ENCODE measurements at regions not wholly inside any gene's neighbourhood (a gene's known extent, or its start where the extent isn't known, plus 50 kb on each side); places are given as distances from the start of the nearest gene placed in this dataset.
"Not testable (repeated sequence)": the region's sequence is repeated elsewhere in the genome, so short reads cannot be mapped to it uniquely, and the experiment has no call there.

DNA sequence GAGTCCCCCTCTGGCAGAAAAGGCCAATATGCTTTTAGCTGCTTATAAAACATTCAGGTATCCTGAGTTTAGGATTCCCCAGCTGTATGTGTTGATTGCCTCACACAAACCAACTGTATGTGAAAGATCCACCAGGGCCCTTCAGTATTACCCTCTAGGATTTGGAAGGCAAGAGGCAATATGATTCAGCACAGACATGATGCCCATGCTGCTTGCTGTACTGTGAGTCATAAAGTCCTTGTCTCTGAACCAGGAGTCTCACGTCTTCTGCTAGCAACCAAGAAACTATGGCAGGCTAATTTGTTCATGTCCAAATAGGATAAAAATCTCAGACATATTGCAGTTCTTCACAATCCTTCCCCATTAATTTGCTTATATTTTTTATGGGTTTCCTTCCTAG, 789.2 kb upstream of the SLC35B3 start (continued):
- TF ChIP-seq RAD51 (IDR thresholded peaks at IDR 0.05; ENCODE audit: borderline replicate concordance) (no peak), MEIS1 (CRISPR knock-in tag; IDR thresholded peaks at IDR 0.05; ENCODE audit: borderline replicate concordance) (no peak), NFE2L1 (CRISPR knock-in tag; IDR thresholded peaks at IDR 0.05; ENCODE audit: borderline replicate concordance) (no peak), MZF1 (CRISPR knock-in tag; IDR thresholded peaks at IDR 0.05; ENCODE audit: borderline replicate concordance) (no peak)

DNA sequence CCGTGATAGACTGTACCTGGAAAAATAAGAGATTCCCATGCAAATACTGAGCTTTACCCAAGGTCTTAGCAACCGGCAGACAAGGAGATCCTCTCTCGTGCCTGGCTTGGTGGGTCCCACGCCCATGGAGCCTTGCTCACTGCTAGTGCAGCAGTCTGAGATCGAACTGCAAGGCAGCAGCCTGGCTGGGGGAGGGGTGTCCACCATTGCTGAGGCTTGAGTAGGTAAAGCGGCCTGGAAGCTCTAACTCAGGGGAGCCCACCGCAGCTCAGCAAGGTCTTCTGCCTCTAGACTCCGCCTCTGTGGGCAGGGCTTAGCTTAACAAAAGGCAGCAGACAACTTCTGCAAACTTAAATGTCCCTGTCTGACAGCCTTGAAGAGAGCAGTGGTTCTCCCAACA, 778.4 kb upstream of the SLC35B3 start:
- BruUV-seq (replicated peaks); FAIRE-seq; H3K9ac ChIP-seq (ENCODE audit: insufficient read depth, low read depth, low read length); POLR2A ChIA-PET; H3K4me3 ChIP-seq (replicated peaks in 1 of 3; ENCODE audit: insufficient read depth in 1 of 3, low read depth in 2 of 3, low read length in 3 of 3); ATAC-seq; DNase-seq (ENCODE audit: low spot score); H3K27me3 ChIP-seq (ENCODE audit: control insufficient read depth in 1 of 2, insufficient read depth in 2 of 2, low read length in 2 of 2); H3K4me1 ChIP-seq (ENCODE audit: insufficient read depth, low read length); H2AFZ ChIP-seq (ENCODE audit: low read length); H3K4me2 ChIP-seq (ENCODE audit: low read depth, low read length); H3K36me3 ChIP-seq (replicated peaks in 1 of 2; ENCODE audit: control insufficient read depth in 1 of 2, insufficient read depth in 2 of 2, low read length in 2 of 2); in situ Hi-C loops (cut with HindIII; ENCODE audit: extremely low pct_ligation_motif_present, low pct_unique_long_range_greater_than_20kb); H3K27ac ChIP-seq (ENCODE audit: extremely low read length, insufficient read depth, low read length); CTCF ChIA-PET (ENCODE audit: low intra/inter-chr PET ratio, low total read pairs); H4K20me1 ChIP-seq (ENCODE audit: insufficient read depth, low read length); H3K79me2 ChIP-seq (ENCODE audit: insufficient read depth, low read length); intact Hi-C loops (cut with micrococcal nuclease; ENCODE audit: unreplicated experiment): not testable (repeated sequence)
- 0% methylated on average over 5 of the region's 8 CpGs for WGBS (ENCODE audit: low lambda C conversion rate)
- H3K9me3 ChIP-seq (ENCODE audit: low read length) = peaks cover 39% of the 10 kb centered on the region

DNA sequence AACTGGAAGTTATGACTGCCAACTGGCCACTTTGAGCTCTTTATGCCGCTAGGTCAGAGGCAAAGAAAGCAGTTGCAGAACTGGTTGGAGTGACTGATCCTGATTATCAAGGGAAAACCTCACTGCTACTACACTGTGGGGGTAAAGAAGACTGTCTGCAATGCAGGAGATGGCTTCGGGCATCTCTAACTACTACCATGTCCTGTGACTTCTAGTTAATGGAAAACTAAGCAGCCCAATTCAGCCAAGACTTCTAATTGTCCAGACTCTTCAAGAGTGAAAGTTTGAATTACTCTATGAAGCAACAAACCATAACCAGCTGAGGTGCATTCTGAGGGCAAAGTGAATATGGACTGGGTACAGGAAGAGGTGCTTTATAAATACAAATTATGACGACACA, 773.6 kb upstream of the SLC35B3 start:
- Histone ChIP-seq H2AFZ (ENCODE audit: low read length) (no peak overlapping the region), H3K27ac (ENCODE audit: extremely low read length, insufficient read depth, low read length) (no peak overlapping the region), H3K27me3 (ENCODE audit: control insufficient read depth in 1 of 2, insufficient read depth in 2 of 2, low read length in 2 of 2) (no peaks in the 10 kb centered on the region), H3K36me3 (replicated peaks in 1 of 2; ENCODE audit: control insufficient read depth in 1 of 2, insufficient read depth in 2 of 2, low read length in 2 of 2) (no peaks in the 10 kb centered on the region), H3K9me3 (ENCODE audit: low read length) (peaks cover 70% of the 10 kb centered on the region), H4K20me1 (ENCODE audit: insufficient read depth, low read length) (no peaks in the 10 kb centered on the region), H3K4me1 (ENCODE audit: insufficient read depth, low read length) (no peaks in the 10 kb centered on the region), H3K79me2 (ENCODE audit: insufficient read depth, low read length) (no peaks in the 10 kb centered on the region), H3K4me2 (ENCODE audit: low read depth, low read length) (no peak overlapping the region), H3K4me3 (replicated peaks in 1 of 3; ENCODE audit: insufficient read depth in 1 of 3, low read depth in 2 of 3, low read length in 3 of 3) (no peak overlapping the region), H3K9ac (ENCODE audit: insufficient read depth, low read depth, low read length) (no peak overlapping the region)
- FAIRE-seq (no peak), ATAC-seq (no peak), DNase-seq (ENCODE audit: low spot score) (no peak)
- in situ Hi-C loops (cut with HindIII; ENCODE audit: extremely low pct_ligation_motif_present, low pct_unique_long_range_greater_than_20kb) (no loop called here), intact Hi-C loops (cut with micrococcal nuclease; ENCODE audit: unreplicated experiment) (no loop called here)
- no TSS peak for BruUV-seq (replicated peaks)
- 10% methylated on average over 3 of the region's 3 CpGs for WGBS (ENCODE audit: low lambda C conversion rate)
- no peak for TF ChIP-seq E2F1 (CRISPR knock-in tag; IDR thresholded peaks at IDR 0.05)
- no peak for TF ChIP-seq ZNF280D (CRISPR knock-in tag; IDR thresholded peaks at IDR 0.05)
- TF ChIP-seq CCAR2 (optimal IDR thresholded peaks at IDR 0.05; ENCODE audit: low read depth, low read length) = no peak
- TF ChIP-seq KLF13 (CRISPR knock-in tag; IDR thresholded peaks at IDR 0.05) = no peak
- no peak for TF ChIP-seq ZNF597 (CRISPR knock-in tag; IDR thresholded peaks at IDR 0.05)
- TF ChIP-seq ZNF367 (CRISPR knock-in tag; IDR thresholded peaks at IDR 0.05; ENCODE audit: borderline replicate concordance) = no peak
- no peak for TF ChIP-seq RBAK (CRISPR knock-in tag; IDR thresholded peaks at IDR 0.05)
- no peak for TF ChIP-seq ELF1 (CRISPR knock-in tag; IDR thresholded peaks at IDR 0.05)
- ChIA-PET CTCF (ENCODE audit: low intra/inter-chr PET ratio, low total read pairs) (no interaction called here), POLR2A (no interaction called here)

All from HepG2 (cell line).